A673 (cell line): ENCODE measurements at regions not wholly inside any gene's neighbourhood (a gene's known extent, or its start where the extent isn't known, plus 50 kb on each side); places are given as distances from the start of the nearest gene placed in this dataset.

Experiments used
- EZH2 ChIP-seq: fragments of 200-600 bp; sonication (generic); IDR thresholded peaks from 2 replicates; pipeline ENCODE4 v1.6.1; 2017; ENCODE audit warnings: borderline replicate concordance, low read depth, mild to moderate bottlenecking, mixed read lengths, antibody characterized with exemption, low read length; ENCODE audit not compliant: poor library complexity, severe bottlenecking
- TF ChIP-seq, protein P1 (sequence below): fragments of 300-800, 200-600 bp; sonication (generic); conservative IDR thresholded peaks from 2 replicates; pipeline ENCODE4 v1.5.1; 2017; ENCODE audit warnings: low read depth, mild to moderate bottlenecking, antibody characterized with exemption, low read length, moderate library complexity, mixed read lengths

DNA sequence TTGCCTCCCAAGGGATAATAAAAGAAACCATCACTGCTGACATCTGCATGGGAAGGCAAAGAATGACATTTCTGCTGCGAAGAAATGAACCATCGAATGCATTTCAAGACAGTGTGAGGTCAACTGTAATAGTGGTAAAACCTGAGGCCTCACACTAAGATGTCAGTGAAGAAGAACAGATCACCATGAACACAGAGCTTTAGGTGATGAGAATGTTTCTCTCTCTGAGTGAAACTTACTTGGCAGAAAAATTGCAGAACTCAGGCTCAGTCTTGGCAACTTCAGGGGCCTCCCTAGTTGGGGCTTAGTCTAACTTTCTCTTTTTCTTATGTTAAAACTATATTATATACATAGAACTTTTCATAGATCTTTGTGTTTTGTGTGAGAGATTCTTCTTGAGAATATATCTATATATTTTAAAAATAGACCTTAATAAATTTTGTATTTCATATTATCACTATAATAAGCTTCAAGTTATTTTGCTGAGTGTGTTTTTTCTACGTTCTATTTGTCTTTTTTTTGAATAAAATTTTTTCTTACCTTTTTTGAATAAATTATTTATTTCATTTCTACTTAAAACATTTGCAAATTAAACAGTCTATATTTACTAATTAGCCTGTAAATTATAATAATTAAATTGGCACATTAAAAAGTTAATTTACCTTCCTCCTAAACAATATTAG lies 427.5 kb upstream of the TRIB2 start:
- TF ChIP-seq EZH2, result no peak
- TF ChIP-seq, protein P1, sequence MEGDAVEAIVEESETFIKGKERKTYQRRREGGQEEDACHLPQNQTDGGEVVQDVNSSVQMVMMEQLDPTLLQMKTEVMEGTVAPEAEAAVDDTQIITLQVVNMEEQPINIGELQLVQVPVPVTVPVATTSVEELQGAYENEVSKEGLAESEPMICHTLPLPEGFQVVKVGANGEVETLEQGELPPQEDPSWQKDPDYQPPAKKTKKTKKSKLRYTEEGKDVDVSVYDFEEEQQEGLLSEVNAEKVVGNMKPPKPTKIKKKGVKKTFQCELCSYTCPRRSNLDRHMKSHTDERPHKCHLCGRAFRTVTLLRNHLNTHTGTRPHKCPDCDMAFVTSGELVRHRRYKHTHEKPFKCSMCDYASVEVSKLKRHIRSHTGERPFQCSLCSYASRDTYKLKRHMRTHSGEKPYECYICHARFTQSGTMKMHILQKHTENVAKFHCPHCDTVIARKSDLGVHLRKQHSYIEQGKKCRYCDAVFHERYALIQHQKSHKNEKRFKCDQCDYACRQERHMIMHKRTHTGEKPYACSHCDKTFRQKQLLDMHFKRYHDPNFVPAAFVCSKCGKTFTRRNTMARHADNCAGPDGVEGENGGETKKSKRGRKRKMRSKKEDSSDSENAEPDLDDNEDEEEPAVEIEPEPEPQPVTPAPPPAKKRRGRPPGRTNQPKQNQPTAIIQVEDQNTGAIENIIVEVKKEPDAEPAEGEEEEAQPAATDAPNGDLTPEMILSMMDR, result no peak
